Keratinocyte (primary cell): ENCODE measurements at regions not wholly inside any gene's neighbourhood (a gene's known extent, or its start where the extent isn't known, plus 50 kb on each side); places are given as distances from the start of the nearest gene placed in this dataset.

Source experiments
- DNase-seq: peaks from one replicate; pipeline ENCODE4 v3.0.0-alpha.2; 2011; ENCODE audit warnings: low read depth, missing footprints, low spot score
- FAIRE-seq: peaks from 2 replicates; lab custom pipeline; 2011; peaks lifted over from hg19 to GRCh38; lab: Jason Lieb, UNC
- H2AFZ ChIP-seq: 2 replicates; pipeline ENCODE4 v1.6.0; 2012; ENCODE audit warnings: low read length, control low read depth, inconsistent platforms; ENCODE audit not compliant: control insufficient read depth
- H3K27ac ChIP-seq: 2 replicates; pipeline ENCODE4 v1.5.1; 2011; ENCODE audit warnings: low read length; ENCODE audit not compliant: control insufficient read depth, insufficient read depth
- H3K27me3 ChIP-seq: 3 replicates; pipeline ENCODE4 v1.6.0; 2011; ENCODE audit warnings: low read length; ENCODE audit not compliant: control insufficient read depth, insufficient read depth; ENCODE audit errors: extremely low read depth
- H3K36me3 ChIP-seq, 2 experiments: 2 replicates in 1 of 2; 3 replicates in 1 of 2; pipeline ENCODE4 v1.5.1; 2011; ENCODE audit warnings: low read length in 2 of 2, mild to moderate bottlenecking in 1 of 2; ENCODE audit not compliant: control insufficient read depth in 2 of 2, insufficient read depth in 2 of 2; ENCODE audit errors: extremely low read depth in 1 of 2
- H3K4me1 ChIP-seq: 3 replicates; pipeline ENCODE4 v1.5.1; 2011; ENCODE audit warnings: low read length; ENCODE audit not compliant: control insufficient read depth, insufficient read depth; ENCODE audit errors: extremely low read depth
- H3K4me2 ChIP-seq: 3 replicates; pipeline ENCODE4 v1.6.0; 2011; ENCODE audit warnings: low read depth, low read length; ENCODE audit not compliant: control insufficient read depth, insufficient read depth; ENCODE audit errors: extremely low read depth
- H3K4me3 ChIP-seq, 3 experiments: fragments of 200-600 bp in 1 of 3; sonication (generic) in 1 of 3; 2 replicates in 2 of 3; 3 replicates in 1 of 3; pipeline ENCODE4 v1.5.1; 2011 to 2016; ENCODE audit warnings: low read length in 3 of 3, mild to moderate bottlenecking in 3 of 3, control low read depth in 2 of 3, inconsistent platforms in 1 of 3, low read depth in 1 of 3, mixed read lengths in 1 of 3, mixed run types in 1 of 3, moderate library complexity in 1 of 3; ENCODE audit not compliant: control insufficient read depth in 2 of 3, insufficient read depth in 2 of 3; ENCODE audit errors: extremely low read depth in 1 of 3
- H3K79me2 ChIP-seq: 2 replicates; pipeline ENCODE4 v1.6.0; 2012; ENCODE audit warnings: low read length; ENCODE audit not compliant: control insufficient read depth, insufficient read depth
- H3K9ac ChIP-seq: 3 replicates; pipeline ENCODE4 v1.6.0; 2011; ENCODE audit warnings: low read length; ENCODE audit not compliant: control insufficient read depth, insufficient read depth; ENCODE audit errors: extremely low read depth
- H3K9me1 ChIP-seq: 3 replicates; pipeline ENCODE4 v1.6.0; 2011; ENCODE audit warnings: low read length; ENCODE audit not compliant: control insufficient read depth, insufficient read depth; ENCODE audit errors: extremely low read depth
- H3K9me3 ChIP-seq: 2 replicates; pipeline ENCODE4 v1.5.1; 2012; ENCODE audit warnings: low read depth, low read length; ENCODE audit not compliant: control insufficient read depth
- H4K20me1 ChIP-seq: 3 replicates; pipeline ENCODE4 v1.6.0; 2011; ENCODE audit warnings: low read length; ENCODE audit not compliant: control insufficient read depth, insufficient read depth; ENCODE audit errors: extremely low read depth
- CTCF ChIP-seq, 3 experiments: IDR thresholded peaks in 1 of 3; conservative IDR thresholded peaks in 1 of 3; optimal IDR thresholded peaks in 1 of 3; 2 replicates in 2 of 3; 3 replicates in 1 of 3; pipeline versions ENCODE3 to v1.5.1; 2011; ENCODE audit warnings: low read length in 3 of 3, mild to moderate bottlenecking in 3 of 3, moderate library complexity in 2 of 3, control low read depth in 1 of 3, inconsistent platforms in 1 of 3; ENCODE audit not compliant: insufficient read depth in 2 of 3; ENCODE audit errors: extremely low read depth in 1 of 3
- EZH2 ChIP-seq: IDR thresholded peaks from one replicate; pipeline ENCODE4 v1.6.1; 2012; ENCODE audit warnings: inconsistent platforms, mild to moderate bottlenecking, low read length, moderate library complexity
- dilution Hi-C: fragments of 300-500 bp; cut with MboI; formaldehyde crosslinking; loops from one replicate; pipeline ENCODE4 v1.7.0; 2020; ENCODE audit warnings: low sequenced_read_pairs; ENCODE audit not compliant: extremely low pct_ligation_motif_present

GRCh38 chr5:28324174-28324573 is 1285.8 kb upstream of the CDH9 start:
- dilution Hi-C loops = no loop called here
- DNase-seq = no peak

GRCh38 chr5:28313953-28314352 is 1275.6 kb upstream of the CDH9 start:
- H3K36me3 ChIP-seq = no peaks in the 10 kb centered on the region
- no peaks in the 10 kb centered on the region for H3K4me1 ChIP-seq
- no peak for TF ChIP-seq CTCF (optimal IDR thresholded peaks at IDR 0.05 in 1 of 3, IDR thresholded peaks at IDR 0.05 in 1 of 3, conservative IDR thresholded peaks at IDR 0.05 in 1 of 3; ENCODE audit: extremely low read depth in 1 of 3, insufficient read depth in 2 of 3, low read length in 3 of 3)
- TF ChIP-seq EZH2 = no peak
- H3K4me2 ChIP-seq = no peak overlapping the region
- H3K9me1 ChIP-seq = no peaks in the 10 kb centered on the region
- H3K9me3 ChIP-seq = no peaks in the 10 kb centered on the region
- no peaks in the 10 kb centered on the region for H3K27me3 ChIP-seq
- H4K20me1 ChIP-seq = no peaks in the 10 kb centered on the region
- H3K79me2 ChIP-seq = no peaks in the 10 kb centered on the region
- no peak for FAIRE-seq
- no peak overlapping the region for H3K4me3 ChIP-seq
- no peak overlapping the region for H3K9ac ChIP-seq
- no peak overlapping the region for H2AFZ ChIP-seq
- H3K27ac ChIP-seq = no peak overlapping the region
- no peak for DNase-seq
- dilution Hi-C loops = no loop called here

More at GRCh38 chr5:28324174-28324573, 1285.8 kb upstream of the CDH9 start:
- FAIRE-seq = no peak
- H3K27ac ChIP-seq = no peak overlapping the region
- H3K4me3 ChIP-seq = no peak overlapping the region
- no peaks in the 10 kb centered on the region for H3K36me3 ChIP-seq
- no peaks in the 10 kb centered on the region for H3K9me3 ChIP-seq
- H2AFZ ChIP-seq = no peak overlapping the region
- no peaks in the 10 kb centered on the region for H4K20me1 ChIP-seq
- TF ChIP-seq EZH2 = no peak
- no peak for TF ChIP-seq CTCF (optimal IDR thresholded peaks at IDR 0.05 in 1 of 3, IDR thresholded peaks at IDR 0.05 in 1 of 3, conservative IDR thresholded peaks at IDR 0.05 in 1 of 3; ENCODE audit: extremely low read depth in 1 of 3, insufficient read depth in 2 of 3, low read length in 3 of 3)
- no peak overlapping the region for H3K4me2 ChIP-seq
- no peaks in the 10 kb centered on the region for H3K9me1 ChIP-seq
- H3K79me2 ChIP-seq = no peaks in the 10 kb centered on the region
- no peaks in the 10 kb centered on the region for H3K4me1 ChIP-seq
- no peaks in the 10 kb centered on the region for H3K27me3 ChIP-seq
- no peak overlapping the region for H3K9ac ChIP-seq
